Lung (tissue), 11 donors: ENCODE measurements at regions not wholly inside any gene's neighbourhood (a gene's known extent, or its start where the extent isn't known, plus 50 kb on each side); places are given as distances from the start of the nearest gene placed in this dataset.

Experiments used
- ATAC-seq: fragments of 200-7000 bp; cut with Tn5 transposase; one replicate; pipeline ENCODE4 v1.9.1; 2020; ENCODE audit warnings: moderate number of reproducible peaks; ENCODE audit not compliant: insufficient read depth, low FRiP score
- DNase-seq, 3 donors: peaks; one replicate each; pipeline ENCODE4 v3.0.0-alpha.2; 2013 to 2017
- H3K27ac ChIP-seq, 2 donors: one replicate each; pipeline ENCODE4 v1.5.1; 2013; ENCODE audit warnings: mild to moderate bottlenecking in 2 of 2, moderate library complexity in 2 of 2, control low read depth in 1 of 2, inconsistent platforms in 1 of 2, low read depth in 1 of 2, low read length in 1 of 2
- H3K27me3 ChIP-seq, 3 donors: one replicate each; pipeline ENCODE4 v1.5.1; 2013; ENCODE audit warnings: low read length in 2 of 3; ENCODE audit not compliant: control insufficient read depth in 3 of 3, insufficient read depth in 3 of 3
- H3K36me3 ChIP-seq, 4 donors: one replicate each; pipeline ENCODE4 v1.5.1; 2013; ENCODE audit warnings: low read length in 4 of 4, mild to moderate bottlenecking in 1 of 4, moderate library complexity in 1 of 4; ENCODE audit not compliant: control insufficient read depth in 4 of 4, insufficient read depth in 4 of 4
- H3K4me1 ChIP-seq, 5 donors: one replicate each; pipeline ENCODE4 v1.5.1; 2013; ENCODE audit warnings: low read length in 5 of 5, mild to moderate bottlenecking in 2 of 5, moderate library complexity in 1 of 5; ENCODE audit not compliant: control insufficient read depth in 5 of 5, insufficient read depth in 5 of 5
- H3K4me3 ChIP-seq: one replicate; pipeline ENCODE4 v1.5.1; 2013; ENCODE audit warnings: mild to moderate bottlenecking, control low read depth, moderate library complexity
- H3K9ac ChIP-seq, 2 donors: one replicate each; pipeline ENCODE4 v1.5.1; 2013; ENCODE audit warnings: low read length in 2 of 2, control low read depth in 1 of 2; ENCODE audit not compliant: insufficient read depth in 1 of 2
- H3K9me3 ChIP-seq, 4 donors: one replicate each; pipeline ENCODE4 v1.5.1; 2013; ENCODE audit warnings: low read length in 3 of 4, mild to moderate bottlenecking in 1 of 4, moderate library complexity in 1 of 4; ENCODE audit not compliant: control insufficient read depth in 4 of 4, insufficient read depth in 3 of 4
- WGBS, 2 donors: extraction: QIAGEN DNeasy Blood & Tissue Kit; methylation state at CpG; one replicate each; pipeline ENCODE4 v1.1.7; 2013; 5-methylcytosine and 5-hydroxymethylcytosine counted together
- TF ChIP-seq, protein P1 (sequence below): IDR thresholded peaks from 2 replicates; pipeline ENCODE4 v1.5.1; 2012; ENCODE audit warnings: mild to moderate bottlenecking; ENCODE audit errors: control extremely low read depth, extremely low read depth
- donor health status: control.
- donor health status: control.
- donor health status: Bipolar disorder and iron deficiency.
- donor health status: healthy.
- donor health status: DM: yes; HTN: yes; CAD: no.

DNA sequence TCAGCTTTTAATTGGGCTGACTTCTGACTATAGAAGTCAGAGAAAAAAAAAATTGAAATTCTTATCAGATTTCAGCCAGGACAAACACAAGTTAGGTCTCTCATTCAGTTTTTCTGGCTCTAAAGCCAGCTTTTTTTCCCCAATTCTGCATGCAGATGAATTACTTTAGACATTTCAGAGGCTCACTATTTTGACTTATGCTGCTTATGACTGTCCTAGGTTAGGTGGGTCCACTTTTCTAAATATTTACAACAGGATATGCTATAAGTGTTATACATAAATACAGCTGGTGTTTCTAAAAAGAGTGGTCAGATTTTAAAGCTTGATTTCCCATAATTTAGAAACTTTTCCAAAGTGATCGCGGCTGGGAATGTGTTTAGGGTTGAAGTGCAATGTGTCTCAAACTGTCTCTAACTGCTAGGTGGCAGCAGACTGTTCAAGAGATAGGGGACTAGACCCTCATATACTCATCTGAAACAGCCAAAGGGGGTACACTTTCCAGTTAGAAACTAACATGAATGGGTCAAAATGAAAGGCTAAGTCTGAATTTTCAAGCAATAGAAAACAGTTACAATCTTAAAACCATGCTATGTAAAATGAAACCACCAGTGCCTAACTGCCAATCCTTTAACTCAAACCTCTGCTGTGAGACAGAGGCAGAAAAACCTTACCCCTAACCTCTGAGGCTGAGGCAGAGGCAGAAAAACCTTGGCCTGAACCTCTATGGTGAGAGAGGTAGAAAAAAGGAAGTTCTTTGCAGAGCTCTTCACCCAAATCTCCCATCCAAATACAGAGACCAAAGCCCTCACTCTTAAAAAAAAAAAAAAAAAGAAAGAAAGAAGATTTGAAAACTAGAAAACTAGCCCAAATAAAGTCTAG lies 596.0 kb downstream of the NTRK3 start:
- Histone ChIP-seq H3K27me3 (no peaks in the 10 kb centered on the region), H3K4me3 (no peak overlapping the region), H3K36me3 (no peaks in the 10 kb centered on the region), H3K9me3 (no peaks in the 10 kb centered on the region), H3K4me1 (peaks cover 0 to 7% (median 0%) of the 10 kb centered on the region in 5 donors), H3K27ac (no peak overlapping the region), H3K9ac (no peak overlapping the region)
- ATAC-seq (no peak), DNase-seq (peak in 2 of 3 donors; percentile 43 to 50)
- TF ChIP-seq, protein P1, sequence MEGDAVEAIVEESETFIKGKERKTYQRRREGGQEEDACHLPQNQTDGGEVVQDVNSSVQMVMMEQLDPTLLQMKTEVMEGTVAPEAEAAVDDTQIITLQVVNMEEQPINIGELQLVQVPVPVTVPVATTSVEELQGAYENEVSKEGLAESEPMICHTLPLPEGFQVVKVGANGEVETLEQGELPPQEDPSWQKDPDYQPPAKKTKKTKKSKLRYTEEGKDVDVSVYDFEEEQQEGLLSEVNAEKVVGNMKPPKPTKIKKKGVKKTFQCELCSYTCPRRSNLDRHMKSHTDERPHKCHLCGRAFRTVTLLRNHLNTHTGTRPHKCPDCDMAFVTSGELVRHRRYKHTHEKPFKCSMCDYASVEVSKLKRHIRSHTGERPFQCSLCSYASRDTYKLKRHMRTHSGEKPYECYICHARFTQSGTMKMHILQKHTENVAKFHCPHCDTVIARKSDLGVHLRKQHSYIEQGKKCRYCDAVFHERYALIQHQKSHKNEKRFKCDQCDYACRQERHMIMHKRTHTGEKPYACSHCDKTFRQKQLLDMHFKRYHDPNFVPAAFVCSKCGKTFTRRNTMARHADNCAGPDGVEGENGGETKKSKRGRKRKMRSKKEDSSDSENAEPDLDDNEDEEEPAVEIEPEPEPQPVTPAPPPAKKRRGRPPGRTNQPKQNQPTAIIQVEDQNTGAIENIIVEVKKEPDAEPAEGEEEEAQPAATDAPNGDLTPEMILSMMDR = no peak
- 73 to 75% methylated on average over 2 of the region's 2 CpGs for WGBS, 2 donors

DNA sequence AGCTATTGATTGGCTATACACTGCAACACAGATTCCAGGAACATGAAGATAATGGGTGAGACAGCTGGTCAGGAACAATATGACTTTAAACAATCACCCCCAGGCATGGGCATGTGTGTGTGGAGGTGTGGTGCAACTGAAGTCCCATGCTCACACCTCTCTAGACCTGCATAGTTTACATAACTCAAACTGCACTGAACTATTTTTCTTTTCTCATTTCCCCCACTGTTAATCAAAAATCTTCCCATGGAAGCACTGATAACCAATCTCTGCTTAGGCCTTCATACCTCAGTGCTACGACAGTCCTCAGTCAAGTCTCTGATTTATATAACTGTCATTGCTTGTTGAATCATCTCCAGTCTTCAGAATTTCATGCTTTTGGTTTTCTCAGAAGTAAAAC lies 600.2 kb downstream of the NTRK3 start:
- no peak overlapping the region for H3K27ac ChIP-seq
- ATAC-seq (no peak), DNase-seq (no peak)
- no peaks in the 10 kb centered on the region for H3K27me3 ChIP-seq
- no peak overlapping the region for H3K4me3 ChIP-seq
- TF ChIP-seq, protein P1 = no peak
- H3K9me3 ChIP-seq = peaks cover 0 to 2% (median 0%) of the 10 kb centered on the region in 4 donors
- H3K4me1 ChIP-seq = peaks cover 0 to 7% (median 0%) of the 10 kb centered on the region in 5 donors
- H3K9ac ChIP-seq = no peak overlapping the region
- WGBS, 2 donors = 61 to 69% methylated on average over 1 of the region's 1 CpG
- no peaks in the 10 kb centered on the region for H3K36me3 ChIP-seq

DNA sequence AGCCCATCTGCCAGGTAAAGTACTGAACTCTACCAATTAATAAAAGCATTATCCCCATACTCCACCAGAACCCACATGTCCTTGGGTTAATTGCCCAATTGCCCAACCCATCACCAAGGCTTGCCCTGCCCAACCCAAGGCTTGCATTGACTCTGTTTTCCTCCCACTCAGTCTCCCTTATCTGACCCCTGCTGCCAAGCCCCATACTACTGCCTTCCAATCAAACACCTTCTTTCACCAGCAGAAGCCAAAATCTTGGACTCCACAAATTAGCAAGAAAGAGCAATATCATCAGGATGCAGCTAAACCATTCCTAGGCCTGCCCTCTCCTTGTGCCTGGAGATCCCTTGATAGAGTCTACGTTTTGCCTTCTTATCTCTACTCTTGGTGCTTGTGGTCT lies 602.9 kb downstream of the NTRK3 start:
- Histone ChIP-seq H3K9ac (no peak overlapping the region), H3K27me3 (no peaks in the 10 kb centered on the region), H3K27ac (no peak overlapping the region), H3K4me3 (no peak overlapping the region), H3K36me3 (no peaks in the 10 kb centered on the region), H3K9me3 (peaks cover 0 to 2% (median 0%) of the 10 kb centered on the region in 4 donors), H3K4me1 (no peaks in the 10 kb centered on the region)
- DNase-seq = no peak
- TF ChIP-seq, protein P1 = no peak
- WGBS, 2 donors = 67 to 81% methylated on average over 1 of the region's 1 CpG
- ATAC-seq = no peak
